Esophagus muscularis mucosa (tissue), 4 donors: ENCODE measurements at regions not wholly inside any gene's neighbourhood (a gene's known extent, or its start where the extent isn't known, plus 50 kb on each side); places are given as distances from the start of the nearest gene placed in this dataset.
A peak's percentile ranks its signal among the peaks of the same experiment; 100 is the strongest.
"Not testable (repeated sequence)": the region's sequence is repeated elsewhere in the genome, so short reads cannot be mapped to it uniquely, and the experiment has no call there.

Experiments
- DNase-seq: peaks from one replicate; pipeline ENCODE4 v3.0.0-alpha.2; 2017; ENCODE audit errors: extremely low spot score
- H3K27ac ChIP-seq, 4 donors: fragments of 200-600 bp; sonication (generic); replicated peaks in 1 of 4; 1 replicate in 3 of 4; 2 replicates in 1 of 4; pipeline ENCODE4 v1.5.1; 2016 to 2019; ENCODE audit warnings: mild to moderate bottlenecking in 1 of 4
- H3K27me3 ChIP-seq, 4 donors: fragments of 200-600 bp; sonication (generic); one replicate each; pipeline versions ENCODE4 v1.5.1 to v1.6.0; 2016 to 2019
- H3K36me3 ChIP-seq, 4 donors: fragments of 200-600 bp; sonication (generic); one replicate each; pipeline ENCODE4 v1.5.1; 2016 to 2019
- H3K4me1 ChIP-seq, 4 donors: fragments of 200-600 bp; sonication (generic); one replicate each; pipeline ENCODE4 v1.5.1; 2016 to 2019
- H3K4me3 ChIP-seq, 4 donors: fragments of 200-600 bp; sonication (generic); 1 replicate in 2 of 4; 2 replicates in 2 of 4; pipeline ENCODE4 v1.5.1; 2016 to 2019; ENCODE audit warnings: mild to moderate bottlenecking in 4 of 4, moderate library complexity in 1 of 4
- H3K9me3 ChIP-seq, 4 donors: fragments of 200-600 bp; sonication (generic); 1 replicate in 3 of 4; 2 replicates in 1 of 4; pipeline ENCODE4 v1.5.1; 2016 to 2019
- EP300 ChIP-seq: sonication (generic); formaldehyde crosslinking; IDR thresholded peaks from one replicate; pipeline ENCODE4 v1.6.1; 2017; ENCODE audit warnings: antibody characterized with exemption
- POLR2A ChIP-seq: fragments of 450-650 bp; IDR thresholded peaks from one replicate; pipeline ENCODE4 v1.6.1; 2017; ENCODE audit warnings: antibody characterized with exemption, moderate library complexity, mild to moderate bottlenecking, low read depth
- POLR2AphosphoS5 ChIP-seq, 2 donors: sonication (generic); formaldehyde crosslinking; IDR thresholded peaks; one replicate each; pipeline ENCODE4 v1.6.1; 2017; ENCODE audit warnings: antibody characterized with exemption in 2 of 2
- WGBS: methylation state at CpG from one replicate; pipeline ENCODE4 v1.1.5; 2018; 5-methylcytosine and 5-hydroxymethylcytosine counted together
- intact Hi-C: fragments of 100-400 bp; cut with DNase I; formaldehyde crosslinking; loops from one replicate; pipeline ENCODE4 v1.15.1; 2023
- TF ChIP-seq, protein P1 (sequence below), 3 experiments: fragments of 200-600 bp in 2 of 3; fragments of 450-650 bp in 1 of 3; sonication (generic) in 2 of 3; IDR thresholded peaks; one replicate each; pipeline ENCODE4 v1.5.1; 2017 to 2019; ENCODE audit warnings: antibody characterized with exemption in 3 of 3, mild to moderate bottlenecking in 2 of 3, moderate library complexity in 1 of 3

DNA sequence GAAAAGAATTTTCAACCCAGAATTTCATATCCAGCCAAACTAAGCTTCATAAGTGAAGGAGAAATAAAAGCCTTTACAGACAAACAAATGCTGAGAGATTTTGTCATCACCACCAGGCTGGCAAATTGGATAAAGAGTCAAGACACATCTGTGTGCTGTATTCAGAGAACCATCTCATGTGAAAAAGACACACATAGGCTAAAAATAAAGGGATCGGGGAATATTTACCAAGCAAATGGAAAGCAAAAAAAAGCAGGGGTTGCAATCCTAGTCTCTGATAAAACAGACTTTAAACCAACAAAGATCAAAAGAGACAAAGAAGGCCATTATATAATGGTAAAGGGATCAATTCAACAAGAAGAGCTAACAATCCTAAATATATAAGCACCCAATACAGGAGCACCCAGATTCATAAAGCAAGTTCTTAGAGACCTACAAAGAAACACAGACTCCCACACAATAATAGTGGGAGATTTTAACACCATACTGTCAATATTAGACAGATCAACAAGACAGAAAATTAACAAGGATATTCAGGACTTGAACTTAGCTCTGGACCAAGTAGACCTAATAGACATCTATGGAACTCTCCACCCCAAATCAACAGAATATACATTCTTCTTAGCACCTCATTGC is 55.9 kb upstream of the ACSM6 start:
- H3K9me3 ChIP-seq, H3K27ac ChIP-seq, H3K4me1 ChIP-seq, H3K4me3 ChIP-seq, DNase-seq, intact Hi-C loops, H3K27me3 ChIP-seq, H3K36me3 ChIP-seq: not testable (repeated sequence)
- 95% methylated on average over 1 of the region's 1 CpG for WGBS

GRCh38 chr10:95134490-95134889 is 59.5 kb upstream of the ACSM6 start:
- WGBS: 94% methylated on average over 1 of the region's 1 CpG
- Histone ChIP-seq H3K4me1 (no peaks in the 10 kb centered on the region), H3K27ac (no peak overlapping the region), H3K36me3 (no peaks in the 10 kb centered on the region), H3K4me3 (no peak overlapping the region), H3K9me3 (peaks cover 0 to 4% (median 0%) of the 10 kb centered on the region in 4 donors), H3K27me3 (no peaks in the 10 kb centered on the region)
- no peak for DNase-seq
- TF ChIP-seq, protein P1, sequence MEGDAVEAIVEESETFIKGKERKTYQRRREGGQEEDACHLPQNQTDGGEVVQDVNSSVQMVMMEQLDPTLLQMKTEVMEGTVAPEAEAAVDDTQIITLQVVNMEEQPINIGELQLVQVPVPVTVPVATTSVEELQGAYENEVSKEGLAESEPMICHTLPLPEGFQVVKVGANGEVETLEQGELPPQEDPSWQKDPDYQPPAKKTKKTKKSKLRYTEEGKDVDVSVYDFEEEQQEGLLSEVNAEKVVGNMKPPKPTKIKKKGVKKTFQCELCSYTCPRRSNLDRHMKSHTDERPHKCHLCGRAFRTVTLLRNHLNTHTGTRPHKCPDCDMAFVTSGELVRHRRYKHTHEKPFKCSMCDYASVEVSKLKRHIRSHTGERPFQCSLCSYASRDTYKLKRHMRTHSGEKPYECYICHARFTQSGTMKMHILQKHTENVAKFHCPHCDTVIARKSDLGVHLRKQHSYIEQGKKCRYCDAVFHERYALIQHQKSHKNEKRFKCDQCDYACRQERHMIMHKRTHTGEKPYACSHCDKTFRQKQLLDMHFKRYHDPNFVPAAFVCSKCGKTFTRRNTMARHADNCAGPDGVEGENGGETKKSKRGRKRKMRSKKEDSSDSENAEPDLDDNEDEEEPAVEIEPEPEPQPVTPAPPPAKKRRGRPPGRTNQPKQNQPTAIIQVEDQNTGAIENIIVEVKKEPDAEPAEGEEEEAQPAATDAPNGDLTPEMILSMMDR (IDR thresholded peaks at IDR 0.05): no peak
- TF ChIP-seq EP300 (no peak), POLR2AphosphoS5 (IDR thresholded peaks at IDR 0.05) (no peak), POLR2A (no peak)
- intact Hi-C loops: no loop called here

DNA sequence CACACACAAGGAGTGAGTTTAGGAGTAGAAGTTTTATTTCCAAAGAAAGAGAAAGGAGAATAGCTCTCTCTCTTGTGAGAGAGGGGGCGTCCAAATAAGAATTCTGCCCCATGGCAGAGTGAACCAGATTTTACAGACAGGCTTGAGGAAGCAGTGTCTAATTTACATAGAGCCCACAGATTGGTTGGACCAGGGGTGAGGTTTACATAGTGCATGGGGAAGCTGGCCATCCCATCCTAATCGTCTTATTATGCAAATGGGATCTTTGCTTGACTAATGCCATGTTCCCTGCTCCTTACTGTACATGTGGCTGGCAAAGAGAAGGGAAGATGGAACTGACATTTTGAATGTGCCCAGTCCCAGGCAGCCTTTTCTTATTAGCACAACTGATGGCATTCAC is 60.0 kb upstream of the ACSM6 start:
- Histone ChIP-seq H3K9me3 (peaks cover 0 to 4% (median 0%) of the 10 kb centered on the region in 4 donors), H3K27ac (no peak overlapping the region), H3K27me3 (no peaks in the 10 kb centered on the region), H3K4me1 (no peaks in the 10 kb centered on the region), H3K36me3 (no peaks in the 10 kb centered on the region), H3K4me3 (no peak overlapping the region)
- intact Hi-C loops: no loop called here
- no peak for DNase-seq
- 79% methylated on average over 2 of the region's 2 CpGs for WGBS
- TF ChIP-seq EP300: no peak
- TF ChIP-seq, protein P1 (IDR thresholded peaks at IDR 0.05): no peak
- TF ChIP-seq POLR2A: no peak
- no peak for TF ChIP-seq POLR2AphosphoS5 (IDR thresholded peaks at IDR 0.05)

DNA sequence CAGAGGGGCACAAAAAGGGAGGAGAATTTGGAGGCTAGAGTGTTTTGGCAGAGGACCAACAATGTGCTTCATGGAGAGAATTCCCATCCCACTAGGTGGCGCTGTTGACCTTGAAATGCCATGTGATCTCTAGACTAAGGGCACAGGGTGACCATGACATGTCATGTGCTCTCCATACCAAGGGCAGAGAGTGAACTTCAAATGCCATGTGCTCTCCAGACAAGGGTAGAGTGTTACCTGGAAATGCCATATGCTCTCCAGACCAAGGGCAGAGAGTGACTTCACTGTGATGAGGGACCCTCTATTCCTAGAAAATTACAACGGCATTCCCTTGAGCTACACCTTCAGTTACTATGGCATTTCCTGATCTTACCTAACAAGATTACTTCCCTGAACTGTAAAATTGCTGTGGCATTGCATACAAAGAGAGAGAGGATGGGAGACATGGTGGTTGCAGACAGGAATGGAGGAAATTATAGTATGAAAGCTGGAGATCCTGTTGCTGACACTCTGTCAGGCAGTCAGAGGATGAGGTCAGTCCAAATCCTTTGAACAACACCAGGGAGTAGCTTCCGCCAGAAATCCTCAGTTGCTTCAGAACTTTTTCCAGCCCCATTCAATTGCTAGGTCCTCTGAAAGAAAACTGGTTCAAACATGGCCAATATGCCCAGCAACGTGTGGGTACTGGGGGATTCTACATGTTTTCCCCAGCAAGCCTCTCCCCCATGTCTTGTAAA is 60.9 kb upstream of the ACSM6 start:
- Histone ChIP-seq H3K9me3 (peaks cover 0 to 4% (median 0%) of the 10 kb centered on the region in 4 donors), H3K4me3 (no peak overlapping the region), H3K27ac (no peak overlapping the region), H3K4me1 (no peaks in the 10 kb centered on the region), H3K27me3 (no peaks in the 10 kb centered on the region), H3K36me3 (no peaks in the 10 kb centered on the region)
- no peak for TF ChIP-seq EP300
- peak in 1 of 2 donors; percentile 31 for TF ChIP-seq POLR2AphosphoS5 (IDR thresholded peaks at IDR 0.05)
- TF ChIP-seq, protein P1 (IDR thresholded peaks at IDR 0.05): peak; percentile 40 to 64 (median 44)
- intact Hi-C loops: no loop called here
- WGBS: 71% methylated on average over 4 of the region's 4 CpGs
- no peak for DNase-seq

- H3K36me3 ChIP-seq, intact Hi-C loops: not testable (repeated sequence)
- 91% methylated on average over 2 of the region's 2 CpGs for WGBS
Measured at GRCh38 chr10:95130429-95130828, 61.1 kb upstream of the CYP2C8 start.

More at GRCh38 chr10:95130429-95130828, 61.1 kb upstream of the CYP2C8 start:
- H3K4me3 ChIP-seq, H3K9me3 ChIP-seq, H3K27ac ChIP-seq, H3K27me3 ChIP-seq, H3K4me1 ChIP-seq, DNase-seq: not testable (repeated sequence)
